ENCODE measurements at regions not wholly inside any gene's neighbourhood (a gene's known extent, or its start where the extent isn't known, plus 50 kb on each side); places are given as distances from the start of the nearest gene placed in this dataset.

- Histone ChIP-seq H3K9me3 (ENCODE audit: control insufficient read depth in 4 of 4, low read length in 3 of 4) (no peaks in the 10 kb centered on the region), H3K27me3 (ENCODE audit: control insufficient read depth in 4 of 4, insufficient read depth in 4 of 4, low read length in 3 of 4) (no peaks in the 10 kb centered on the region), H3K36me3 (ENCODE audit: control insufficient read depth in 4 of 4, insufficient read depth in 3 of 4, low read depth in 1 of 4, low read length in 3 of 4) (no peaks in the 10 kb centered on the region), H3K9ac (ENCODE audit: low read depth in 1 of 2, low read length in 2 of 2) (no peak overlapping the region), H3K4me3 (ENCODE audit: low read depth in 1 of 3, low read length in 3 of 3) (no peak overlapping the region), H3K27ac (ENCODE audit: low read depth in 1 of 2, low read length in 2 of 2) (no peak overlapping the region), H3K4me1 (ENCODE audit: control insufficient read depth in 4 of 4, insufficient read depth in 4 of 4, low read length in 3 of 4) (no peaks in the 10 kb centered on the region)
- no peak for TF ChIP-seq RAD21 (IDR thresholded peaks at IDR 0.05)
- TF ChIP-seq, protein P1, sequence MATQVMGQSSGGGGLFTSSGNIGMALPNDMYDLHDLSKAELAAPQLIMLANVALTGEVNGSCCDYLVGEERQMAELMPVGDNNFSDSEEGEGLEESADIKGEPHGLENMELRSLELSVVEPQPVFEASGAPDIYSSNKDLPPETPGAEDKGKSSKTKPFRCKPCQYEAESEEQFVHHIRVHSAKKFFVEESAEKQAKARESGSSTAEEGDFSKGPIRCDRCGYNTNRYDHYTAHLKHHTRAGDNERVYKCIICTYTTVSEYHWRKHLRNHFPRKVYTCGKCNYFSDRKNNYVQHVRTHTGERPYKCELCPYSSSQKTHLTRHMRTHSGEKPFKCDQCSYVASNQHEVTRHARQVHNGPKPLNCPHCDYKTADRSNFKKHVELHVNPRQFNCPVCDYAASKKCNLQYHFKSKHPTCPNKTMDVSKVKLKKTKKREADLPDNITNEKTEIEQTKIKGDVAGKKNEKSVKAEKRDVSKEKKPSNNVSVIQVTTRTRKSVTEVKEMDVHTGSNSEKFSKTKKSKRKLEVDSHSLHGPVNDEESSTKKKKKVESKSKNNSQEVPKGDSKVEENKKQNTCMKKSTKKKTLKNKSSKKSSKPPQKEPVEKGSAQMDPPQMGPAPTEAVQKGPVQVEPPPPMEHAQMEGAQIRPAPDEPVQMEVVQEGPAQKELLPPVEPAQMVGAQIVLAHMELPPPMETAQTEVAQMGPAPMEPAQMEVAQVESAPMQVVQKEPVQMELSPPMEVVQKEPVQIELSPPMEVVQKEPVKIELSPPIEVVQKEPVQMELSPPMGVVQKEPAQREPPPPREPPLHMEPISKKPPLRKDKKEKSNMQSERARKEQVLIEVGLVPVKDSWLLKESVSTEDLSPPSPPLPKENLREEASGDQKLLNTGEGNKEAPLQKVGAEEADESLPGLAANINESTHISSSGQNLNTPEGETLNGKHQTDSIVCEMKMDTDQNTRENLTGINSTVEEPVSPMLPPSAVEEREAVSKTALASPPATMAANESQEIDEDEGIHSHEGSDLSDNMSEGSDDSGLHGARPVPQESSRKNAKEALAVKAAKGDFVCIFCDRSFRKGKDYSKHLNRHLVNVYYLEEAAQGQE (IDR thresholded peaks at IDR 0.05) = no peak
- no peak for TF ChIP-seq SP1 (IDR thresholded peaks at IDR 0.05)
- no peak for TF ChIP-seq FOXA2 (IDR thresholded peaks at IDR 0.05)
- no peak for TF ChIP-seq EGR1 (IDR thresholded peaks at IDR 0.05; ENCODE audit: low read depth in 2 of 2)
- TF ChIP-seq CTCF (IDR thresholded peaks at IDR 0.05; ENCODE audit: low read depth, low read length, missing input control) = no peak
- no peak for TF ChIP-seq JUND (IDR thresholded peaks at IDR 0.05)
- TF ChIP-seq NR2F2 (IDR thresholded peaks at IDR 0.05) = no peak
- no peak for TF ChIP-seq ATF3 (IDR thresholded peaks at IDR 0.05)
- TF ChIP-seq HNF4G (IDR thresholded peaks at IDR 0.05) = no peak
- TF ChIP-seq FOXA1 (IDR thresholded peaks at IDR 0.05) = no peak
- TF ChIP-seq, protein P2, sequence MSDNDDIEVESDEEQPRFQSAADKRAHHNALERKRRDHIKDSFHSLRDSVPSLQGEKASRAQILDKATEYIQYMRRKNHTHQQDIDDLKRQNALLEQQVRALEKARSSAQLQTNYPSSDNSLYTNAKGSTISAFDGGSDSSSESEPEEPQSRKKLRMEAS (IDR thresholded peaks at IDR 0.05) = no peak
- TF ChIP-seq YY1 (IDR thresholded peaks at IDR 0.05) = no peak
- TF ChIP-seq ZBTB33 (IDR thresholded peaks at IDR 0.05) = no peak
- no peak for TF ChIP-seq TAF1 (conservative IDR thresholded peaks at IDR 0.05)
- no peak for TF ChIP-seq RXRA (IDR thresholded peaks at IDR 0.05)
- no peak for TF ChIP-seq GABPA (IDR thresholded peaks at IDR 0.05 in 1 of 2, conservative IDR thresholded peaks at IDR 0.05 in 1 of 2)
- no peak for DNase-seq (ENCODE audit: low spot score)
These were observed 145.2 kb upstream of the TAS2R1 start for GRCh38 chr5:9775339-9775738.
